Neural progenitor cell (in vitro differentiated cells): ENCODE measurements at regions not wholly inside any gene's neighbourhood (a gene's known extent, or its start where the extent isn't known, plus 50 kb on each side); places are given as distances from the start of the nearest gene placed in this dataset.

ENCODE experiments used
- EZH2 ChIP-seq: fragments of 200-600 bp; sonication (generic); IDR thresholded peaks from 2 replicates; pipeline ENCODE4 v1.6.1; 2017; ENCODE audit warnings: antibody characterized with exemption, mild to moderate bottlenecking, moderate library complexity
- EZH2phosphoT487 ChIP-seq: fragments of 200-600 bp; sonication (generic); IDR thresholded peaks from 2 replicates; pipeline ENCODE4 v1.6.1; 2017; ENCODE audit warnings: antibody characterized with exemption
- TF ChIP-seq, protein P1 (sequence below): fragments of 200-600 bp; sonication (generic); IDR thresholded peaks from 2 replicates; pipeline ENCODE4 v1.5.1; 2017; ENCODE audit warnings: antibody characterized with exemption, mild to moderate bottlenecking

DNA sequence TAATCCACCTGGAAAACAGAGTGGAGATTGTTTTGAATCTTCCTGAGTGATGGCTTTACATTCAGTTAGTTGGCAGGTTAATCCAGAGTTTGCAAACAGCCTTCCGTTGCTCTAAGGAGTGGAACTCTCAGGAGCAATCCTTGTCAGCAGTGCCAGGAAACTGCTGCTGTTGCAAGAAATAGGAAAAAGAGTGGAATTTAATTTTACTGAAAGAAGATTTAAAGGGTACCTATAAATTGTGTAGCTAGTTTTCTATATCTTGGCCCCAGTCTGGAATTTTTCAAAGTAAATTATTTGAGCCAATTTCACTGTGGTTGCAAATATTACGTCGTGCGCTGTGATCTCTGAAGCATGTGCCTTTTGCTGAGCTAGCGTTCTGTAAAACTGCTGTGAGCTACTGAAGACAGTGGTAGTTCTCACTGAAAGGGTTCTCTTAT, 55.5 kb upstream of the SLC5A12 start:
- TF ChIP-seq, protein P1, sequence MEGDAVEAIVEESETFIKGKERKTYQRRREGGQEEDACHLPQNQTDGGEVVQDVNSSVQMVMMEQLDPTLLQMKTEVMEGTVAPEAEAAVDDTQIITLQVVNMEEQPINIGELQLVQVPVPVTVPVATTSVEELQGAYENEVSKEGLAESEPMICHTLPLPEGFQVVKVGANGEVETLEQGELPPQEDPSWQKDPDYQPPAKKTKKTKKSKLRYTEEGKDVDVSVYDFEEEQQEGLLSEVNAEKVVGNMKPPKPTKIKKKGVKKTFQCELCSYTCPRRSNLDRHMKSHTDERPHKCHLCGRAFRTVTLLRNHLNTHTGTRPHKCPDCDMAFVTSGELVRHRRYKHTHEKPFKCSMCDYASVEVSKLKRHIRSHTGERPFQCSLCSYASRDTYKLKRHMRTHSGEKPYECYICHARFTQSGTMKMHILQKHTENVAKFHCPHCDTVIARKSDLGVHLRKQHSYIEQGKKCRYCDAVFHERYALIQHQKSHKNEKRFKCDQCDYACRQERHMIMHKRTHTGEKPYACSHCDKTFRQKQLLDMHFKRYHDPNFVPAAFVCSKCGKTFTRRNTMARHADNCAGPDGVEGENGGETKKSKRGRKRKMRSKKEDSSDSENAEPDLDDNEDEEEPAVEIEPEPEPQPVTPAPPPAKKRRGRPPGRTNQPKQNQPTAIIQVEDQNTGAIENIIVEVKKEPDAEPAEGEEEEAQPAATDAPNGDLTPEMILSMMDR, result no peak
- TF ChIP-seq EZH2 (no peak), EZH2phosphoT487 (no peak)
